ENCODE measurements at regions not wholly inside any gene's neighbourhood (a gene's known extent, or its start where the extent isn't known, plus 50 kb on each side); places are given as distances from the start of the nearest gene placed in this dataset.
"Not testable (repeated sequence)": the region's sequence is repeated elsewhere in the genome, so short reads cannot be mapped to it uniquely, and the experiment has no call there.

- no peak for TF ChIP-seq CTCF (conservative IDR thresholded peaks at IDR 0.05; ENCODE audit: low read depth)
- no peak overlapping the region for H3K27ac ChIP-seq
- peak; percentile 26 for DNase-seq (ENCODE audit: low spot score)
- POLR2A ChIA-PET (ENCODE audit: low non-redundant PET): no interaction called here
- CTCF ChIA-PET: no interaction called here
Measured at GRCh38 chr10:25867321-25867720, 66.7 kb upstream of the MYO3A start.

GRCh38 chr10:25869067-25869591 is 64.9 kb upstream of the MYO3A start:
- ChIA-PET CTCF (no interaction called here), POLR2A (ENCODE audit: low non-redundant PET) (no interaction called here)
- no peak for TF ChIP-seq CTCF (conservative IDR thresholded peaks at IDR 0.05; ENCODE audit: low read depth)
- no peak overlapping the region for H3K27ac ChIP-seq
- no peak for DNase-seq (ENCODE audit: low spot score)

GRCh38 chr10:25869609-25870008 is 64.4 kb upstream of the MYO3A start:
- no peak for TF ChIP-seq CTCF (conservative IDR thresholded peaks at IDR 0.05; ENCODE audit: low read depth)
- POLR2A ChIA-PET (ENCODE audit: low non-redundant PET): no interaction called here
- no peak overlapping the region for H3K27ac ChIP-seq
- DNase-seq (ENCODE audit: low spot score): no peak
- CTCF ChIA-PET: no interaction called here

GRCh38 chr10:25874402-25874801 is 59.6 kb upstream of the MYO3A start:
- CTCF ChIA-PET: interaction anchor here (1.5 kb wide), 1 partner anchor 409 kb away, joined by 4 read pairs; no protein-coding TSS in a partner anchor
- POLR2A ChIA-PET (ENCODE audit: low non-redundant PET); DNase-seq (ENCODE audit: low spot score); H3K27ac ChIP-seq: not testable (repeated sequence)

- POLR2A ChIA-PET (ENCODE audit: low non-redundant PET): no interaction called here
- DNase-seq (ENCODE audit: low spot score): peak; percentile 40
- TF ChIP-seq CTCF (conservative IDR thresholded peaks at IDR 0.05; ENCODE audit: low read depth): peak; percentile 96
- CTCF ChIA-PET: interaction anchor here (0.5 to 1.9 kb wide), 11 partner anchors 9 to 407 kb away, joined by 3 to 6 read pairs (median 4); no protein-coding TSS in a partner anchor
- no peak overlapping the region for H3K27ac ChIP-seq
Measured at GRCh38 chr10:25875556-25876165, 58.4 kb upstream of the MYO3A start.

- ChIA-PET CTCF (no interaction called here), POLR2A (ENCODE audit: low non-redundant PET) (no interaction called here)
- no peak for DNase-seq (ENCODE audit: low spot score)
- no peak overlapping the region for H3K27ac ChIP-seq
- no peak for TF ChIP-seq CTCF (conservative IDR thresholded peaks at IDR 0.05; ENCODE audit: low read depth)
Measured at GRCh38 chr10:25877296-25877695, 56.7 kb upstream of the MYO3A start.
